ENCODE measurements at regions not wholly inside any gene's neighbourhood (a gene's known extent, or its start where the extent isn't known, plus 50 kb on each side); places are given as distances from the start of the nearest gene placed in this dataset.
A peak's percentile ranks its signal among the peaks of the same experiment; 100 is the strongest.

- DNase-seq: peak; percentile 48
These were observed 78.6 kb downstream of the ARF6 start for GRCh38 chr14:49971156-49972130.

GRCh38 chr14:49972131-49972671 lies 79.3 kb downstream of the ARF6 start:
- DNase-seq: peak; percentile 62

GRCh38 chr14:49972823-49973222 lies 79.9 kb downstream of the ARF6 start:
- peak; percentile 84 for DNase-seq

- peak; percentile 95 for DNase-seq
These were observed 82.4 kb downstream of the ARF6 start for GRCh38 chr14:49975276-49975675.

- no peak for DNase-seq
These were observed 82.9 kb downstream of the ARF6 start for GRCh38 chr14:49975799-49976198.

GRCh38 chr14:49977126-49977841 lies 84.4 kb downstream of the ARF6 start:
- no peak for DNase-seq

- no peak for DNase-seq
These were observed 87.1 kb downstream of the ARF6 start for GRCh38 chr14:49980027-49980426.

- DNase-seq: no peak
These were observed 89.2 kb downstream of the ARF6 start for GRCh38 chr14:49982082-49982481.

- peak; percentile 97 for DNase-seq
These were observed 89.6 kb downstream of the ARF6 start for GRCh38 chr14:49982501-49982951.

GRCh38 chr14:49984424-49984823 lies 91.5 kb downstream of the ARF6 start:
- peak; percentile 53 for DNase-seq

GRCh38 chr14:49986343-49987014 lies 93.6 kb downstream of the ARF6 start:
- DNase-seq: no peak

- no peak for DNase-seq
These were observed 95.5 kb downstream of the ARF6 start for GRCh38 chr14:49988080-49988990.

- DNase-seq: no peak
These were observed 97.1 kb downstream of the ARF6 start for GRCh38 chr14:49989966-49990365.

- DNase-seq: no peak
These were observed 98.6 kb downstream of the ARF6 start for GRCh38 chr14:49991491-49991890.

- DNase-seq: no peak
These were observed 99.2 kb downstream of the ARF6 start for GRCh38 chr14:49992036-49992435.

GRCh38 chr14:49992448-49992847 lies 99.6 kb downstream of the ARF6 start:
- DNase-seq: no peak

GRCh38 chr14:49992901-49993339 lies 100.0 kb downstream of the ARF6 start:
- no peak for DNase-seq

GRCh38 chr14:49993565-49993964 lies 100.7 kb downstream of the ARF6 start:
- DNase-seq: no peak

GRCh38 chr14:49994951-49995561 lies 102.2 kb downstream of the ARF6 start:
- no peak for DNase-seq

- DNase-seq: no peak
These were observed 105.1 kb downstream of the ARF6 start for GRCh38 chr14:49997991-49998390.

GRCh38 chr14:49999146-49999761 lies 106.4 kb downstream of the ARF6 start:
- peak; percentile 87 for DNase-seq

Measured in fibroblast of skin of right quadriceps (primary cell).